NCI-H2196 (cell line): ENCODE measurements at regions not wholly inside any gene's neighbourhood (a gene's known extent, or its start where the extent isn't known, plus 50 kb on each side); places are given as distances from the start of the nearest gene placed in this dataset.

ENCODE experiments used
- DNase-seq: peaks from one replicate; lab custom pipeline; 2025; ENCODE audit not compliant: unreplicated experiment; lab: John Stamatoyannopoulos, UW

DNA sequence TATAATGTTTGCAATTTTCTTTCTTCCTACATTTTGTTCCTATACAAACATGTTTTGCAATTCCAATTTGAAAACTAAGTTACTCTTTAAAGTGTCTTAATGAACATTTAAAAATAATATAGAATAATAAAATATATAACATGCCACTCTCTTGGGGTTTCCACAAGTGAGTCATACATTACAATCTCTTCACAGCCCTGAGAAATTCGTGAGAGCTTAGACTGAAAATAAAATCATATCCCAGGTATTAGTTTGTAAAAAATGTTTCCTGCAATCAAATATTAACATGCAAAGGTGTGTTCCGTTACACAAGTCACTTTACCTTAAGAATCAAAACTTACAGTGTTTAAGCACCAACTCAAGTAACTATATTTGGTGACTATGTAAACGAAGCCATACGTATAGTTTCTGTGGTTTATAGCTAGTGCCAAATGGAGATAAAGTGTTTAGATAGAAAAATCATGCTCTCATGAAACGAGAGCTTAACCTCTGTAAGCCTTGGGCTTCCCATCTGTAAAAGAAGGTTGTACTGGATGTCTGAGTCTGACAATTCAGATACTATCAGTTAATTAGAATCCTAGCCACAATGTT is 253.6 kb upstream of the ANO3 start:
- no peak for DNase-seq

DNA sequence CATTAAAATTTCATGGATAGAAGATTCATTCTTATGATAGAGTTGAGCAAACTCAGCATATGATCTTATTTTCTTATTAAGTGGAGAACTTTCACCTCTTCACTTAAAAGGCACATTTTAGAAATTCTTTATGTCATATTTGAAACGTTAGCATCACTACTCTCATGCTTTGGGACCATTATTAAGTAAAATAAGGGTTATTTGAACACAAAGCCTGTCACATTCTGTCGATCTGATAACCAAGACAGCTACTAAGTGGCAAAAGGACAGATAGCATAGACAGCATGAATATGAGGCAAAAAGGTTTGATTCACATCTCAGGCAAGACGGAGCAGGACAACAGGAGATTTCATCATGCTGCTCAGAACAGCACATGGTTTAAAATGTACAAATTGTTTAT is 247.6 kb upstream of the ANO3 start:
- no peak for DNase-seq

DNA sequence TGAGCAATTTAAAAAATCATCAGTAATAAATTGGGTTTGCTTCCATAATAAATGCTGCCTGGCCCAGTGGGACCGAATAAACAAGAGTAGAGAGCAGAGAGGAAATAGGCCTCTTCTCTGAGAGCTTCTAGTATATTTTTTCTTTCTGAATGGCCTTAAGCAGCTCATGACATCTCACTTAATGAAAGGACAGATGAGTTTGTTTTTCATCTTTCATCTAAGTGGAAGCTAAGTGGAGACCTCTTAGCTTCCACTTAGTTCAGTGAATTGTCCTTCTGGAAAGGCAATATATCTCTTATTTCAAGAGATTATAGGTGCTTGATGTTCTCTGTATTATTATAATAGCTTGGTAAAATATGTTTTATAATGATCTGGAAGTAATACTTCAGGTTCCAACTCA is 245.9 kb upstream of the ANO3 start:
- DNase-seq, result no peak

DNA sequence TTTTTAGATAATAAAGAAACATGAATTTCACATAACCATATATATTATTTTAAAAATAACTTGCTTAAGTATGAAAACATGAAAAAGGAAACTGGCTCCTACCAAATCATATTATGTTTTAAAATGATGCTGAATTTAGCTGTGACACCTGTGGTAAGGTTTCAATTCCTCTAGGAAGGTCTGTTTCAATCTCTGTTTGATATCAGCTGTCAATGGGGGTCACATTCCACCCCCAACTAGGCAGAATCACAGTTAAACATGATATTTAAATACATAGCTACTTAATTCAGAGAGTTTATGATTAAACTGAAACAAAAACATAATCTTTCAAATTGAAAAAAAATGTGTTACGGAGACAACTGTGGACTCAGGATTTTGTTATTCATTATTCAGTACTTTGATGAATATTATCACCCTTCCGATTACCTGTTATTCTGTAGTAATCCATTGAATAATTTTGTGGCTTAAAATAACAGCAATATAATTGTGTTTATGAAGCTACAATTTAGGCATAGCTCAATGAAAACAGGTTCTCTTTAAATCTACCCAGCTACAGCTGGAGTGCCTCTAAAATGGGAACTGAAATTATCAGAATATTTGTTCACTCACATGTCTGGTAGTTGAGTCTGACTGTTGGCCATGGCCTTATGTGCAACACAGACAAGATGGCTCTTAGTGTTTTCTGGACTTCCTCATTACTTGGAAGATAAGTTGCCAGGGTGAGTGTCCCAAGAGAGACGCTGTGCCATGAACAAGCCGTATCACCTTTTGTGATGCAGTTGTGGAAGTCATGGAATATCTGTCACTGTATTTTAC is 244.6 kb upstream of the ANO3 start:
- DNase-seq, result no peak

DNA sequence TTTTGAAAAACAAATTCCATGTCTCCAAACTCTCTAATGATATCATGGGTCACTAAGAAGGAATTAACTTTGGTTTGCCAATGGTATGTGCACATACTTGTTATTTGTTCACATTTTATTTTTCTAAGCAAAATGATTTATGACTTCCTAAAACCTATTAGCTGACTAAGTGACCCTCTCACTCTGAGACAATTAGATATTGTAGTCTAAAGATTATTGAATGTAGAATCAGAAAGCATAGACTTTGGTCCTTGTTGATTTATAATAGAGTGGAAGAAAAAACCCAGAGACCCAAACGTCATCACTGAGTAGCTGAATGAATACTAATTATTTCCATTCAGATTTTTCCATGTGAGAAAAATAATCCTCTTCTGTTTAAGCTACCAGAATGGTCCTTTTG is 243.5 kb upstream of the ANO3 start:
- DNase-seq, result no peak

DNA sequence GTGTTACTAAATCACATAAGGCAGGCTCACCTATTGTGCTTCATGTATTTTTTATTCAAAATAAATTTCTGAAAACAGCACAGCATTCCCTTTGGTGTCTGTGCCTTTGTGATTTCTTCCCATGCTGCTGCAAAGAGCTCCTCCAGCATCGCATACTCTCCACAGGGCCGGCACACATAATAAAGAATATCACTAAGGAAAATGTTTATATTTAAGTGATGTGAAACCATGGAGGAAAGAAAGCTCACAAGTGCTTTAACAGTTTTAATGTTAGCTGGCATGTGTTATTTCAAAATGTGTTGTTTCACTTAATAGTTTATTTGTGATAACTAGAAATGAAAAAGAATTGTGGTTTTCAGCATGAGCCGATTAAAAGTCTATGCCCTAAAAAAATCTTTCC is 241.3 kb upstream of the ANO3 start:
- no peak for DNase-seq

DNA sequence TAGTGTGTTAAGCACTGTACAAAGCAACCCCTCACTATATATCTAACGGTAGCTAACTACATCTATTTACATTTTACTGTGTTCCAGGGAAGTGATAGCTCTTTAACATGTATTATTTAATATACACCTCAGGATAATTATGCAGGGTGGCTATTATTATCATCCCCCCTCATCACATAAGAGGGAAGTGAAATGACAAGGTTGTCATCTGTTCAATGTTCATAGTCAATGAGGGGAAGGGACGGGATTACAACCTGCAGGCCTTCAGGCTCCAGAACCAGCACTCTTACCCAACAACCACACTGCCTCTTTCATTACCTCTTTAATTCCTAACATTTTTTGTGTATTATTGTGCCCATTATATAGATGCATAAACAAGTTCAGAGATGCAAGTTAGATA is 238.7 kb upstream of the ANO3 start:
- DNase-seq, result no peak

DNA sequence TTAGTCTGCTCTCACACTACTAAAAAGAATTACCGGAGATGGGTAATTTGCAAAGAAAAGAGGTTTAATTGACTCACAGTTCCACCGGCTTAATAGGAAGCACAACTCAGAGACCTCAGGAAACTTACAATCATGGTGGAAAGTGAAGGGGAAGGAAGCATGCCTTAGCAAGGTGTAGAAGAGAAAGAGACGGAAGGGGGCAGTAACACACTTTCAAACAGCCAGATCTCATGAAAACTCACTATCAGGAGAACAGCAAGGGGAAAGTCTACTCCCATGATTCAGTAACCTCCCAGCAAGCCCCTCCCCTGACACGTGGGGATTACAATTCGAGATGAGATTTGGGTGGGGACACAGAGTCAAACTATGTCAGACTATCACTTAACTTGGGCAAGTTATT is 236.6 kb upstream of the ANO3 start:
- DNase-seq, result no peak

DNA sequence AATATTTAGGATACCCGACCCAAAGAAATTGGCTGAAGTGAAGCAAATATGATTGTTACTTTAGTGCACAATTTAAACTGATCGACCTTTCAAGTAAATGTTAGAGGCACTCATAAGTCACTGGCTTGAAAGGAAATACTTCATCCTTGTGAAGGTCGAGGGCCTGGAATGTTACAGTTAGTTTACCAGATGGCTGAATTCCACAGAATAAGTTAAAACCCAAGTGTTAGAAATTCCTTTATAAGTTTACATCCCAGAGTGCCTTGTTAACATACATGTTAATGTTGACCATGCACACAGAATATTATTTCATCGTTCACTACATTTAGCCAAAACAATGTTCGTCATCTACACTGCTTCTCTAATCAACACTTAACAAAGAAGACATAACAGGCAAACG is 235.5 kb upstream of the ANO3 start:
- no peak for DNase-seq

DNA sequence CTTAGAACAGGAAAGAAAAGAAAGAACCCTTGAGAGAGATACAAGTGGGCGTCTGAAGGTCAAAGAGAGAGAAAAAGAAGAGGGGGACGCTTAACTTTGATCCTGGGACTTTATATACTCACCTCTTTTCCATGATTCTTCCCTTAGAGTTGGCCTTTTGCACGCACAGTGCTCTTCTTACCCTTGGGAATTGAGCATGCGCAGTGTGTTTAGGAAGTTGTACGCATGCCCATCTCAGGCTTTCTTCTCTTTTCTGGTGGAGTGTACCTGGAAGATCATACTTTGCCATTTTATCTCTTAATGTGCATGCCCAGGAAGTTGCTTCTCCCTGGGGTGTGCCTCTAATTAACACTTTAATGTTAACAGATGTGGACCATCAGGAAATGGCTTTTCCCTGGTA is 229.6 kb upstream of the ANO3 start:
- DNase-seq, result no peak

DNA sequence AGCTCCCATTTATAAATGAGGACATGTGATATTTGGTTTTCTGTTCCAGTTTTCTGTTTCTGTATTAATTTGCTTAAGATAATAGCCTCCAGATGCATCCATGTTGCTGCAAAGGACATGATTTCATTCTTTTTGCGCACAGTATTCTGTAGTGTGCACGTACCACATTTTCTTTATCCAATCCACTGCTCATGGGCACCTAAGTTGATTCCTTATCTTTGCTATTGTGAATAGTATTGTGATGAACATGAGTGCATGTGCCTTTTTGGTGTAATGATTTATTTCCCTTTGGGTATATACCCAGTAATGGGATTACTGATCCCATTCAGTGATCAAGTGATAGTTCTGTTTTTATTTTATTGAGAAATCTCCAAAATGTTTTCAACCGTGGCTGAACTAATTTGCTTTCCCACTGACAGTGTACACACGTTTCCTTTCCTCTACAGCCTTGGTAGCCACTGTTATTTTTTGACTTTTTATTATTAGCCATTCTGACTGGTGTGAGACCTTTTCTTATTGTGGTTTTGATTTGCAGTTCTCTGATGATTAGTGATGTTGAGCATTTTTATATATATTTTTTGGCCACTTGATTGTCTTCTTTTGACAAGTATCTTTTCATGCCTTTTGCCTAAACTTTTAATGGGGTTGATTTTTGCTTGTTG is 226.0 kb upstream of the ANO3 start:
- no peak for DNase-seq

DNA sequence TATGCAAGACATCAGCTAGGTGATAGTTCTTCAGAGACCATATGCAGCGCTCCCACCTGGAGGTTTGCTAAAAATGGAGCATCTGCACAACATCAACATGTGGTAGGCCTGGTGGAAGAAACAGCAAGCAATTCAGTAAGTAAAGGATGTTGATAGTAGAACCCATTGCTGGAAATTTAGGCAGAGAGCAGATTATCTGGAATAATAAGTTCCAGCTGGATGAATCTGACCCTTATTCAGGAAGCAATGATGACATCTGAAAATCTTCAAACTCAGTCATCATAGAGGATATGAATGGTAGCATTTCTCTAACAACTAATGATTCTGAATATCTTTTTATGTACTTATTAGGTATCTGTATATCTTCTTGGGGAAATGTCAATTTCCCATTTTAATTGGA is 225.2 kb upstream of the ANO3 start:
- DNase-seq, result no peak

DNA sequence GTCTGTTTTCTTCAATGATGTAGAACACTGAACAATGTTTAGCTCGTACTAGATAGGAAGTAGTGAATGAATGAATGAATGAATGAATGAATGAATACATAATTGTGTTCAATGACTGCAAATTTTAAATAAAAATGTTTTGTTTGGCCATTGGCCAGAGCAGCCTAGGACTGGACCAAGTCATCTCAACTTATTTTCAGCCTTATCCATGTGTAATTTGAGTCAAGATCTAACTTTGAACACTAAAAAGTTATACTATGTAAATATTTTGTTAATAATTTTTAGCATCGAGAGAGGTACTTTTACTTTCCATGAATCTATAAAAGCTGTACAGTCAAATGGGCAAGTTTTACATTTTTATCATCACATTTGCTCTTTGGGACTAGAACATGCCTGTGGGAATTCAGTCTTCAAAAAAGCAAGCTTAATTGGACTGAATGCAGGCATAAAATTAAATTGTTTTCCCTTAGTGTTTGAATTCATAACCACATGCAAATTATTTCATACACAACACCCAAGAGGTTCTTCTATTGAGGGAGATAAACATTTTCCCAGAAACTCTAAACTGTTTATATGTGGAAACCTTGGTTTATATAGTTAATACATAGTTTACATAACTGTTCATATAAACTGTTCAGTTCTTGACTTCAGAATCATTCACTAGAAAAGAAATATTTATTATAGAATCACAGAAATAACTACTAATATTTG is 222.1 kb upstream of the ANO3 start:
- no peak for DNase-seq

DNA sequence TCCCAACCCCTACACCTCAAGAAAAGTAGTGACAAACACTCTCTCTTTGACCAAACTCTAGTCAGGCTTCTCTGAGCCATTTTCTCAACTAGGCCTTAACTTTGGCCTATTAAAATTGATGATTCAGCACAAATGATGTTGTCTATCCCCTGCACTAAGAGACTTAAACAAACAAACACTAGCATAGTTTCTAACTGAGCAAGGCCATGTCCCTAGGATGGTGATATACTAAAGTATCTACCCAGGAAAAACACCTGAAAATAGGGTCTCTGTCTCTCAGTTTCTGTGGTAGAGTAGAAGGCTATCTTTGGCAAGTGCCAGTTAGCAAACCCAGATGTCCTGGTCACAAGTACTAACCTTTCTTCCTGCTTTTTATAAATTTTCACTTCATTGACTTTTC is 219.7 kb upstream of the ANO3 start:
- DNase-seq, result no peak

DNA sequence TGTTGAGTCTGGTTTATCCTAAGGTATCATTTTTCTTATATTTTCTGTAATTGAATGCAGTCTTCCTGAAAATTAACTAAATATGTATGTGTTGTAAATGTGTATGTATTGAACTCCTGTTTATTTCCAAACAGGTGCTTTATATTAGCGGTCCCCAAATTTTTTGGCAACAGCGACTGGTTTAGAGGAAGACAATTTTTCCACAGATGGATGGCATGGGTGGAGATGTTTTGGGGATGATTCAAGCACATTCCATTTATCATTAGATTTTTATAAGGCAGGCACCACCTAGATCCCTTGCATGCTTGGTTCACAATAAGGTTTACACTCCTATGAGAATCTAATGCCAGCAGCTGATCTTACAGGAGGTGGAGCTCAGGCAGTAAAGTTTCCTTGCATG is 210.5 kb upstream of the ANO3 start:
- DNase-seq, result no peak

DNA sequence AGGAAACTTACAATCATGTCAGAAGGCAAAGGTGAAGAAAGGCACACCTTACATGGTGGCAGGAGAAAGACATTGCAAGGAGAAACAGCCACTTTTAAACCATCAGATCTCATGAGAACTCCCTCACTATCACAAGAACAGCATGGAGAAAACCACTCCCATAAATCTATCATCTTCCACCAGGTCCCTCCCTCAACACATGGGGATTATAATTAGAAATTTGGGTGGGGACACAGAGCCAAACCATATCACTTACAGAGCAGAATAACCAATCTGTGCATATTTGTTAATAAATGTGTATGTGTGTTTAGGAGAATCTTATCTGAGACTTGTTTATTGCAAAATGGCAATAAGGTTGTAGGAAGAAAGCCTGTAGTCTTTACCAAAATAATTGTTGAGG is 205.2 kb upstream of the ANO3 start:
- no peak for DNase-seq

DNA sequence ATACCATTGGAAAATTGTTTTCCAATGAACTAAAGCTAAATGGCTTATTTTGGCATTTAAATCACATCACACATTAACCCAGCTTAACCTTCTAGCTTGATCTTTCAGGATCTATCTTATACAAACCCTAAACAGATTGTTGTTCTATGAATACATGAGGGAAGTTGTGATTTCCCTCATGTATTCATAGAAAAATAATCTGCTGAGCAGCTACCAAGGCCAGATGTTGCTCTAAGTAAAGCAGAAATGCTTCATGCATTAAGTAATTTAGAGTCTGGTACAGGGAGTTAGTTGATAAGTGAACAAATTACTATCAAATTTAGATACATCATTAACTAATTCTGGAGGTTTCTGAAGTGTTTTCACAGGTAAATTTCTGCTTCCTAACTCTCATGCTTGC is 204.6 kb upstream of the ANO3 start:
- no peak for DNase-seq

DNA sequence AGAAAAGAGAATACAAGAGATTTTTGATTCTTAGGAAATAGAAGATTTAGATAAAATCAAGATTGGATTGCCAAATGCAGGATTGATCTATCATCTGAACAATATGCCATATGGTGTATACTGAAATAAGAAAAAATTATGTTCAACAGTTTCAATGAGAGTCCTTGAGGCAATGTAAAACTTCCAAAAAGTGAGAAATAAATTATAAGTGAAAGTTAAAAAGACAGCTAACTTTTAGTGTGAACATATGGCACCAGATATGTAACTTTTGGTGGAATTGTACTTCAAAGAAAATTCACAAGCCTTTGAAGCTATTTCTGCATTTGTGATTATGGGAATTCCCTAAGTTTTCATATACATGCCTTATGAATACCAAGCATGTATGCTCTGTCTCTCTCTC is 200.5 kb upstream of the ANO3 start:
- DNase-seq, result no peak

DNA sequence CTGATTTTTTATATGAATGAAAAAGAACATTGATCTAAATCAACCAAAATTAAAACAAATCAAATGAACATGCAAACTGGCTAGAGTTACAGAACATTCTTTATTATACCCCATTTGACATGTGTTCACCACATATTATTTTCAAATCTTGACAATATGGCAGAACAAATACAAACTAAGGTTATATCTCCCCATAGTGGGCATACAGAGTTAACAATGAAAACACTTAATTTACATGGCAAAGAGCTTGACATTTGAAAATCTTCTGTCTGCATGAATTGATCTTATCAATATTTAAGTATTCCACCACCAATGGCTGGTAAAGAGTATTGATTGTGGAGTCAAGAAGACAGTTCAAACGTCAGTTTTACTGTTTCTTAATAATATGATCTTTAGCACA is 197.9 kb upstream of the ANO3 start:
- no peak for DNase-seq

DNA sequence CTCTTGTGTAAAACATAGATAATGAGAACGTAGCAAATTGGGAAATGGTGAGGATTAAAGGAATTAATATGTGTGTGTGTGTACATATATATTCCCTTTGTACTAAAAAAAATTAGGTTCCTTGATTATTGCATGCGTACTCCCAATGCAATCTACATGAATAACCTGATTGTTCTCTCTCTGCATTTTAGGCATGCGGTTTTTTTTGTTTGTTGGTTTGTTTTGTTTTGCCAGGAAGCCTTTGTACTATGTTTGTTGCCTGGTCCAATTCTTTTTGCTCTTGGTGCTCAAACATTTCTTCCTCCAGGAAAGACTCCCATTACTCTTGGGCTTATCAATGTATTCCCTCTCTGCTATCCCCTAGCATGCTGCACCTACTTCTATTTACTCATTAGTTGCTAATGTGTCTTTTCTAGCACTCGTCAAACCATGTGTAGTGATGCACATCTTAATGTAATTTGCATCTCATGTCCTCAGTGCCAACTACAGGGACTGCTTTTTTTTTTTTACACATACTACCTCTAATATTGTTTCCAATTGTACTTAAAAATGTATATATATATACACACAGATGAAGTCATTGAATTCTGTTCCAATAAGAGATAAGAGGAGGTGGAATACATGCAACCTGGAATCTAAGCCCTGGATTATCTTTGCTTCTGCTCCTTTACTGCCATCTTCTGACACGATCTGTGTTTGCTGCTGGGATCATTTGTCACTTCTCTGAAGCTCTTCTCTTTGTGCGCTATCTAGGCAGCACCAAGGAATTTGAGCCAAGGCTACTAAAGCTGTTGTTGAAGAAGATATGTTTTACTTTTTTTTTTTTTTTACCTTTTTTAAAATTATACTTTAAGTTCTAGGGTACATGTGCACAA is 197.2 kb upstream of the ANO3 start:
- no peak for DNase-seq

DNA sequence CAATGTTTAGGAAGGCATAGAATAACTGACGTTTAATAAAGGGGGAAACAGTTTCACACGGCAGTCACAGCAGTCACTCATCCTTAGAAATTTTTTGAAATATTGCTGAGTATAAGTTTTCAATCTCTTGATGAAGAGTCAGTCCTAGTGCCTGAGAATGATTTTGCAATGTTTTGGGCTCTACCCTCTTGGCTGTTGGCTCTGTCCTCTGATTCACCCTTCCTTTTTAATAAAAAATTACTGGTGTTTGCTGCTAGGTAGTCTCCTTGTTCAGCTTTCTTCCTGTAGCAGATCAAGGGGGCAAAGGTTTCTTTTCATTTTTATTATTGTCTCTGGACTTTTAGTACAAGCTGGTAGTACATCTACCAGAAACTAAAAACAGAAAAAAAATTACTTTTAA is 194.3 kb upstream of the ANO3 start:
- DNase-seq, result no peak
